Panc1 (cell line): ENCODE measurements at regions not wholly inside any gene's neighbourhood (a gene's known extent, or its start where the extent isn't known, plus 50 kb on each side); places are given as distances from the start of the nearest gene placed in this dataset.
"Not testable (repeated sequence)": the region's sequence is repeated elsewhere in the genome, so short reads cannot be mapped to it uniquely, and the experiment has no call there.

Experiments
- ATAC-seq: fragments of 200-7000 bp; cut with Tn5 transposase; 2 replicates; pipeline ENCODE4 v1.9.1; 2020; ENCODE audit warnings: mild to moderate bottlenecking, moderate library complexity
- BruUV-seq: library from RNA; stranded (reverse); fragments of 400-500 nt; replicated peaks from 2 replicates; lab custom pipeline; 2021; lab: Mats Ljungman, UMichigan
- CTCF ChIA-PET: fragments of 300-600 bp; sonication (Branson Sonifier 250); formaldehyde crosslinking; loops from one replicate; lab custom pipeline; 2022; ENCODE audit warnings: antibody characterized with exemption; lab: Charles Lee
- POLR2A ChIA-PET: fragments of 300-600 bp; sonication (Branson Sonifier 250); formaldehyde crosslinking; loops from one replicate; lab custom pipeline; 2022; ENCODE audit warnings: antibody characterized with exemption; lab: Charles Lee
- DNase-seq: peaks from one replicate; pipeline ENCODE4 v3.0.0-alpha.2; 2010; ENCODE audit warnings: low read depth, low spot score
- H3K27ac ChIP-seq: 2 replicates; pipeline ENCODE4 v1.5.1; 2011; ENCODE audit warnings: mild to moderate bottlenecking, low read length, inconsistent platforms
- H3K27me3 ChIP-seq: fragments of 200-500 bp; sonication (Bioruptor generic); 2 replicates; pipeline ENCODE4 v1.6.0; 2014; ENCODE audit warnings: low read length, inconsistent platforms; ENCODE audit not compliant: control insufficient read depth, insufficient read depth
- H3K36me3 ChIP-seq: fragments of 200-500 bp; sonication (Bioruptor generic); 2 replicates; pipeline ENCODE4 v1.5.1; 2014; ENCODE audit warnings: inconsistent platforms, mild to moderate bottlenecking, low read length, moderate library complexity; ENCODE audit not compliant: control insufficient read depth, insufficient read depth
- H3K4me1 ChIP-seq: 2 replicates; pipeline ENCODE4 v1.5.1; 2011; ENCODE audit warnings: inconsistent platforms, mild to moderate bottlenecking, low read length, moderate library complexity; ENCODE audit not compliant: control insufficient read depth, insufficient read depth
- H3K4me3 ChIP-seq, 2 experiments: 2 replicates each; pipeline ENCODE4 v1.5.1; 2011 to 2012; ENCODE audit warnings: low read depth in 2 of 2, low read length in 2 of 2, mild to moderate bottlenecking in 2 of 2, inconsistent platforms in 1 of 2, moderate library complexity in 1 of 2
- H3K9me3 ChIP-seq: fragments of 200-500 bp; sonication (Bioruptor generic); 2 replicates; pipeline ENCODE4 v1.5.1; 2014; ENCODE audit warnings: low read depth, mild to moderate bottlenecking, inconsistent platforms, low read length, moderate library complexity; ENCODE audit not compliant: control insufficient read depth, insufficient read depth
- CTCF ChIP-seq: fragments of 450-650 bp; IDR thresholded peaks from 2 replicates; pipeline ENCODE4 v1.5.1; 2017; ENCODE audit warnings: mild to moderate bottlenecking
- POLR2AphosphoS5 ChIP-seq: IDR thresholded peaks from 2 replicates; pipeline ENCODE4 v1.6.1; 2012; ENCODE audit warnings: mild to moderate bottlenecking, low read depth, low read length, moderate library complexity
- REST ChIP-seq, 2 experiments: IDR thresholded peaks; 2 replicates each; pipeline ENCODE4 v1.6.1; 2011 to 2012; ENCODE audit warnings: low read depth in 2 of 2, control low read depth in 1 of 2, low read length in 1 of 2, mild to moderate bottlenecking in 1 of 2, moderate library complexity in 1 of 2; ENCODE audit not compliant: insufficient read depth in 1 of 2
- SIN3A ChIP-seq: IDR thresholded peaks from 2 replicates; pipeline ENCODE4 v1.6.1; 2012; ENCODE audit warnings: low read depth, mild to moderate bottlenecking, low read length, moderate library complexity, borderline replicate concordance; ENCODE audit not compliant: insufficient read depth
- TCF7L2 ChIP-seq: IDR thresholded peaks from 2 replicates; pipeline ENCODE4 v1.6.1; 2011; ENCODE audit warnings: mild to moderate bottlenecking, low read depth, low read length, inconsistent platforms
- in situ Hi-C: cut with HindIII; loops from 2 replicates; pipeline ENCODE4 v1.10.0; 2016; ENCODE audit warnings: low sequenced_read_pairs, low pct_unique_long_range_greater_than_20kb
- intact Hi-C: fragments of 100-400 bp; cut with micrococcal nuclease; formaldehyde crosslinking; loops from one replicate; pipeline ENCODE4 v1.10.0; 2022; ENCODE audit not compliant: unreplicated experiment

- no TSS peak for BruUV-seq
- Histone ChIP-seq H3K27ac (no peak overlapping the region), H3K4me3 (no peak overlapping the region), H3K9me3 (no peaks in the 10 kb centered on the region), H3K36me3 (no peaks in the 10 kb centered on the region), H3K4me1 (no peaks in the 10 kb centered on the region), H3K27me3 (no peaks in the 10 kb centered on the region)
- TF ChIP-seq POLR2AphosphoS5 (no peak), CTCF (no peak), TCF7L2 (no peak), SIN3A (no peak), REST (IDR thresholded peaks at IDR 0.05; ENCODE audit: insufficient read depth in 1 of 2, low read depth in 2 of 2, low read length in 1 of 2) (no peak)
- POLR2A ChIA-PET = no interaction called here
- intact Hi-C loops = no loop called here
- DNase-seq (no peak), ATAC-seq (no peak)
- CTCF ChIA-PET = no interaction called here
- in situ Hi-C loops = no loop called here
These were observed 1344.9 kb downstream of the GATA3 start for GRCh38 chr10:9399275-9399983.

GRCh38 chr10:9402067-9402466 is 1347.6 kb downstream of the GATA3 start:
- BruUV-seq, H3K9me3 ChIP-seq, ATAC-seq, POLR2A ChIA-PET, H3K4me3 ChIP-seq, H3K27me3 ChIP-seq, intact Hi-C loops, H3K27ac ChIP-seq, DNase-seq, H3K4me1 ChIP-seq, CTCF ChIA-PET, in situ Hi-C loops, H3K36me3 ChIP-seq: not testable (repeated sequence)
- peak; percentile 15 for TF ChIP-seq CTCF

- H3K27ac ChIP-seq, in situ Hi-C loops, H3K4me3 ChIP-seq, ATAC-seq, CTCF ChIA-PET, H3K4me1 ChIP-seq, DNase-seq, H3K9me3 ChIP-seq, intact Hi-C loops, H3K36me3 ChIP-seq, H3K27me3 ChIP-seq, POLR2A ChIA-PET, BruUV-seq: not testable (repeated sequence)
These were observed 1348.2 kb downstream of the GATA3 start for GRCh38 chr10:9402507-9403195.

GRCh38 chr10:9407201-9407600 is 1352.7 kb downstream of the GATA3 start:
- BruUV-seq, POLR2A ChIA-PET, H3K27me3 ChIP-seq, H3K36me3 ChIP-seq, DNase-seq, in situ Hi-C loops, H3K4me1 ChIP-seq, intact Hi-C loops, H3K9me3 ChIP-seq, H3K4me3 ChIP-seq, H3K27ac ChIP-seq, CTCF ChIA-PET, ATAC-seq: not testable (repeated sequence)
